ENCODE measurements at regions not wholly inside any gene's neighbourhood (a gene's known extent, or its start where the extent isn't known, plus 50 kb on each side); places are given as distances from the start of the nearest gene placed in this dataset.

- Histone ChIP-seq H3K9ac (ENCODE audit: low read length in 2 of 2) (no peak overlapping the region), H3K36me3 (ENCODE audit: control insufficient read depth in 2 of 2, insufficient read depth in 2 of 2, low read length in 2 of 2) (no peaks in the 10 kb centered on the region), H3K9me3 (ENCODE audit: control insufficient read depth in 2 of 2, low read length in 2 of 2) (no peaks in the 10 kb centered on the region), H3K4me1 (ENCODE audit: control insufficient read depth, insufficient read depth, low read length) (no peaks in the 10 kb centered on the region), H3K27me3 (ENCODE audit: control insufficient read depth in 1 of 2, insufficient read depth in 2 of 2, low read length in 2 of 2) (peaks cover 0 to 6% of the 10 kb centered on the region in 2 donors), H3K27ac (ENCODE audit: low read length) (no peak overlapping the region), H3K4me3 (ENCODE audit: low read length in 2 of 2) (no peak overlapping the region)
These were observed 133.9 kb downstream of the CYP26B1 start for GRCh38 chr2:72013726-72014125.

GRCh38 chr2:72012886-72013574 is 134.6 kb downstream of the CYP26B1 start:
- Histone ChIP-seq H3K27me3 (ENCODE audit: control insufficient read depth in 1 of 2, insufficient read depth in 2 of 2, low read length in 2 of 2) (peaks cover 0 to 6% of the 10 kb centered on the region in 2 donors), H3K36me3 (ENCODE audit: control insufficient read depth in 2 of 2, insufficient read depth in 2 of 2, low read length in 2 of 2) (no peaks in the 10 kb centered on the region), H3K9me3 (ENCODE audit: control insufficient read depth in 2 of 2, low read length in 2 of 2) (no peaks in the 10 kb centered on the region), H3K9ac (ENCODE audit: low read length in 2 of 2) (no peak overlapping the region), H3K27ac (ENCODE audit: low read length) (no peak overlapping the region), H3K4me1 (ENCODE audit: control insufficient read depth, insufficient read depth, low read length) (no peaks in the 10 kb centered on the region), H3K4me3 (ENCODE audit: low read length in 2 of 2) (no peak overlapping the region)

GRCh38 chr2:72011791-72012190 is 135.9 kb downstream of the CYP26B1 start:
- no peak overlapping the region for H3K9ac ChIP-seq (ENCODE audit: low read length in 2 of 2)

GRCh38 chr2:72011370-72011689 is 136.3 kb downstream of the CYP26B1 start:
- no peaks in the 10 kb centered on the region for H3K4me1 ChIP-seq (ENCODE audit: control insufficient read depth, insufficient read depth, low read length)
- H3K4me3 ChIP-seq (ENCODE audit: low read length in 2 of 2) = no peak overlapping the region

More at GRCh38 chr2:72011791-72012190, 135.9 kb downstream of the CYP26B1 start:
- no peaks in the 10 kb centered on the region for H3K4me1 ChIP-seq (ENCODE audit: control insufficient read depth, insufficient read depth, low read length)
- H3K4me3 ChIP-seq (ENCODE audit: low read length in 2 of 2) = no peak overlapping the region
- no peak overlapping the region for H3K27ac ChIP-seq (ENCODE audit: low read length)
- peaks cover 0 to 6% of the 10 kb centered on the region in 2 donors for H3K27me3 ChIP-seq (ENCODE audit: control insufficient read depth in 1 of 2, insufficient read depth in 2 of 2, low read length in 2 of 2)
- no peaks in the 10 kb centered on the region for H3K36me3 ChIP-seq (ENCODE audit: control insufficient read depth in 2 of 2, insufficient read depth in 2 of 2, low read length in 2 of 2)
- no peaks in the 10 kb centered on the region for H3K9me3 ChIP-seq (ENCODE audit: control insufficient read depth in 2 of 2, low read length in 2 of 2)

GRCh38 chr2:72010647-72011369 is 136.9 kb downstream of the CYP26B1 start:
- H3K27me3 ChIP-seq (ENCODE audit: control insufficient read depth in 1 of 2, insufficient read depth in 2 of 2, low read length in 2 of 2) = peaks cover 0 to 6% of the 10 kb centered on the region in 2 donors
- no peak overlapping the region for H3K9ac ChIP-seq (ENCODE audit: low read length in 2 of 2)
- H3K27ac ChIP-seq (ENCODE audit: low read length) = no peak overlapping the region
- no peak overlapping the region for H3K4me3 ChIP-seq (ENCODE audit: low read length in 2 of 2)
- H3K9me3 ChIP-seq (ENCODE audit: control insufficient read depth in 2 of 2, low read length in 2 of 2) = no peaks in the 10 kb centered on the region
- H3K4me1 ChIP-seq (ENCODE audit: control insufficient read depth, insufficient read depth, low read length) = no peaks in the 10 kb centered on the region
- no peaks in the 10 kb centered on the region for H3K36me3 ChIP-seq (ENCODE audit: control insufficient read depth in 2 of 2, insufficient read depth in 2 of 2, low read length in 2 of 2)

More at GRCh38 chr2:72011370-72011689, 136.3 kb downstream of the CYP26B1 start:
- Histone ChIP-seq H3K9ac (ENCODE audit: low read length in 2 of 2) (no peak overlapping the region), H3K27me3 (ENCODE audit: control insufficient read depth in 1 of 2, insufficient read depth in 2 of 2, low read length in 2 of 2) (peaks cover 0 to 6% of the 10 kb centered on the region in 2 donors), H3K9me3 (ENCODE audit: control insufficient read depth in 2 of 2, low read length in 2 of 2) (no peaks in the 10 kb centered on the region), H3K27ac (ENCODE audit: low read length) (no peak overlapping the region), H3K36me3 (ENCODE audit: control insufficient read depth in 2 of 2, insufficient read depth in 2 of 2, low read length in 2 of 2) (no peaks in the 10 kb centered on the region)

GRCh38 chr2:72008608-72009007 is 139.1 kb downstream of the CYP26B1 start:
- Histone ChIP-seq H3K27me3 (ENCODE audit: control insufficient read depth in 1 of 2, insufficient read depth in 2 of 2, low read length in 2 of 2) (peaks cover 0 to 6% of the 10 kb centered on the region in 2 donors), H3K27ac (ENCODE audit: low read length) (no peak overlapping the region), H3K9ac (ENCODE audit: low read length in 2 of 2) (no peak overlapping the region), H3K9me3 (ENCODE audit: control insufficient read depth in 2 of 2, low read length in 2 of 2) (no peaks in the 10 kb centered on the region), H3K4me3 (ENCODE audit: low read length in 2 of 2) (no peak overlapping the region), H3K36me3 (ENCODE audit: control insufficient read depth in 2 of 2, insufficient read depth in 2 of 2, low read length in 2 of 2) (no peaks in the 10 kb centered on the region), H3K4me1 (ENCODE audit: control insufficient read depth, insufficient read depth, low read length) (no peaks in the 10 kb centered on the region)

GRCh38 chr2:72007402-72007801 is 140.3 kb downstream of the CYP26B1 start:
- no peaks in the 10 kb centered on the region for H3K9me3 ChIP-seq (ENCODE audit: control insufficient read depth in 2 of 2, low read length in 2 of 2)
- H3K4me1 ChIP-seq (ENCODE audit: control insufficient read depth, insufficient read depth, low read length) = no peaks in the 10 kb centered on the region
- no peaks in the 10 kb centered on the region for H3K36me3 ChIP-seq (ENCODE audit: control insufficient read depth in 2 of 2, insufficient read depth in 2 of 2, low read length in 2 of 2)

GRCh38 chr2:72006188-72006736 is 141.4 kb downstream of the CYP26B1 start:
- no peak overlapping the region for H3K27ac ChIP-seq (ENCODE audit: low read length)
- no peaks in the 10 kb centered on the region for H3K9me3 ChIP-seq (ENCODE audit: control insufficient read depth in 2 of 2, low read length in 2 of 2)
- no peaks in the 10 kb centered on the region for H3K36me3 ChIP-seq (ENCODE audit: control insufficient read depth in 2 of 2, insufficient read depth in 2 of 2, low read length in 2 of 2)
- no peak overlapping the region for H3K9ac ChIP-seq (ENCODE audit: low read length in 2 of 2)
- peaks cover 0 to 8% of the 10 kb centered on the region in 2 donors for H3K27me3 ChIP-seq (ENCODE audit: control insufficient read depth in 1 of 2, insufficient read depth in 2 of 2, low read length in 2 of 2)
- H3K4me3 ChIP-seq (ENCODE audit: low read length in 2 of 2) = no peak overlapping the region
- H3K4me1 ChIP-seq (ENCODE audit: control insufficient read depth, insufficient read depth, low read length) = no peaks in the 10 kb centered on the region

More at GRCh38 chr2:72007402-72007801, 140.3 kb downstream of the CYP26B1 start:
- peaks cover 0 to 8% of the 10 kb centered on the region in 2 donors for H3K27me3 ChIP-seq (ENCODE audit: control insufficient read depth in 1 of 2, insufficient read depth in 2 of 2, low read length in 2 of 2)
- H3K27ac ChIP-seq (ENCODE audit: low read length) = no peak overlapping the region
- no peak overlapping the region for H3K4me3 ChIP-seq (ENCODE audit: low read length in 2 of 2)
- no peak overlapping the region for H3K9ac ChIP-seq (ENCODE audit: low read length in 2 of 2)

GRCh38 chr2:72004976-72005375 is 142.7 kb downstream of the CYP26B1 start:
- Histone ChIP-seq H3K9ac (ENCODE audit: low read length in 2 of 2) (no peak overlapping the region), H3K27ac (ENCODE audit: low read length) (no peak overlapping the region), H3K36me3 (ENCODE audit: control insufficient read depth in 2 of 2, insufficient read depth in 2 of 2, low read length in 2 of 2) (no peaks in the 10 kb centered on the region), H3K4me3 (ENCODE audit: low read length in 2 of 2) (no peak overlapping the region), H3K4me1 (ENCODE audit: control insufficient read depth, insufficient read depth, low read length) (no peaks in the 10 kb centered on the region), H3K9me3 (ENCODE audit: control insufficient read depth in 2 of 2, low read length in 2 of 2) (no peaks in the 10 kb centered on the region), H3K27me3 (ENCODE audit: control insufficient read depth in 1 of 2, insufficient read depth in 2 of 2, low read length in 2 of 2) (peaks cover 0 to 6% of the 10 kb centered on the region in 2 donors)

- H3K9ac ChIP-seq (ENCODE audit: low read length in 2 of 2) = no peak overlapping the region
- no peaks in the 10 kb centered on the region for H3K9me3 ChIP-seq (ENCODE audit: control insufficient read depth in 2 of 2, low read length in 2 of 2)
- peaks cover 0 to 6% of the 10 kb centered on the region in 2 donors for H3K27me3 ChIP-seq (ENCODE audit: control insufficient read depth in 1 of 2, insufficient read depth in 2 of 2, low read length in 2 of 2)
- H3K36me3 ChIP-seq (ENCODE audit: control insufficient read depth in 2 of 2, insufficient read depth in 2 of 2, low read length in 2 of 2) = no peaks in the 10 kb centered on the region
- H3K4me1 ChIP-seq (ENCODE audit: control insufficient read depth, insufficient read depth, low read length) = no peaks in the 10 kb centered on the region
- H3K27ac ChIP-seq (ENCODE audit: low read length) = no peak overlapping the region
- no peak overlapping the region for H3K4me3 ChIP-seq (ENCODE audit: low read length in 2 of 2)
These were observed 143.3 kb downstream of the CYP26B1 start for GRCh38 chr2:72004201-72004915.
